GM23248 (cell line): ENCODE measurements at regions not wholly inside any gene's neighbourhood (a gene's known extent, or its start where the extent isn't known, plus 50 kb on each side); places are given as distances from the start of the nearest gene placed in this dataset.
A peak's percentile ranks its signal among the peaks of the same experiment; 100 is the strongest.

ENCODE experiments used
- DNase-seq: peaks from one replicate; pipeline ENCODE4 v3.0.0-alpha.2; 2015
- H2AFZ ChIP-seq: fragments of 200-600 bp; sonication (generic); 2 replicates; pipeline ENCODE4 v1.6.1; 2016; ENCODE audit warnings: antibody characterized with exemption
- H3F3A ChIP-seq: fragments of 200-600 bp; sonication (generic); 2 replicates; pipeline ENCODE4 v1.6.1; 2016; ENCODE audit warnings: mild to moderate bottlenecking, antibody characterized with exemption, mixed run types; ENCODE audit not compliant: insufficient read depth
- H3K27ac ChIP-seq: fragments of 200-600 bp; sonication (generic); 2 replicates; pipeline ENCODE4 v1.5.1; 2016; ENCODE audit warnings: mild to moderate bottlenecking
- H3K27me3 ChIP-seq: fragments of 200-600 bp; sonication (generic); replicated peaks from 2 replicates; pipeline ENCODE4 v1.6.1; 2016; ENCODE audit warnings: mild to moderate bottlenecking; ENCODE audit not compliant: insufficient read depth
- H3K36me3 ChIP-seq: fragments of 200-600 bp; sonication (generic); 2 replicates; pipeline ENCODE4 v1.6.1; 2016; ENCODE audit warnings: low read depth, mild to moderate bottlenecking
- H3K4me1 ChIP-seq: fragments of 200-600 bp; sonication (generic); 2 replicates; pipeline ENCODE4 v1.6.1; 2016; ENCODE audit warnings: mild to moderate bottlenecking; ENCODE audit not compliant: insufficient read depth
- H3K4me2 ChIP-seq: fragments of 200-600 bp; sonication (generic); one replicate; pipeline ENCODE4 v1.6.1; 2016; ENCODE audit warnings: mild to moderate bottlenecking; ENCODE audit not compliant: unreplicated experiment
- H3K4me3 ChIP-seq: fragments of 200-600 bp; sonication (generic); 2 replicates; pipeline ENCODE4 v1.5.1; 2016; ENCODE audit warnings: mild to moderate bottlenecking
- H3K79me2 ChIP-seq: fragments of 200-600 bp; sonication (generic); 2 replicates; pipeline ENCODE4 v1.6.1; 2016; ENCODE audit warnings: mild to moderate bottlenecking; ENCODE audit not compliant: insufficient read depth
- H3K9ac ChIP-seq: fragments of 200-600 bp; sonication (generic); 2 replicates; pipeline ENCODE4 v1.6.1; 2016; ENCODE audit warnings: mild to moderate bottlenecking
- H3K9me2 ChIP-seq: fragments of 200-600 bp; sonication (generic); 2 replicates; pipeline ENCODE4 v1.6.1; 2016; ENCODE audit warnings: mixed run types, mild to moderate bottlenecking, moderate library complexity; ENCODE audit not compliant: insufficient read depth
- H3K9me3 ChIP-seq: fragments of 200-600 bp; sonication (generic); one replicate; pipeline ENCODE4 v1.6.1; 2017; ENCODE audit warnings: low read depth
- H4K20me1 ChIP-seq: fragments of 200-600 bp; sonication (generic); 2 replicates; pipeline ENCODE4 v1.6.0; 2016; ENCODE audit not compliant: insufficient read depth
- EZH2 ChIP-seq: fragments of 200-600 bp; sonication (generic); IDR thresholded peaks from 2 replicates; pipeline ENCODE4 v1.6.1; 2018; ENCODE audit warnings: antibody characterized with exemption, mild to moderate bottlenecking; ENCODE audit not compliant: insufficient read depth, poor library complexity, severe bottlenecking
- EZH2phosphoT487 ChIP-seq: fragments of 200-600 bp; sonication (generic); IDR thresholded peaks from 2 replicates; pipeline ENCODE4 v1.6.1; 2018; ENCODE audit warnings: antibody characterized with exemption, moderate library complexity, mild to moderate bottlenecking, low read depth; ENCODE audit not compliant: insufficient read depth
- WGBS, 2 experiments: methylation state at CpG; one replicate each; pipeline ENCODE4 v1.1.6; 2015 to 2017; ENCODE audit warnings: low lambda C conversion rate in 2 of 2, low coverage in 1 of 2; ENCODE audit errors: missing lambda C conversion rate in 2 of 2; 5-methylcytosine and 5-hydroxymethylcytosine counted together
- in situ Hi-C: fragments of 300-500 bp; cut with MboI; formaldehyde crosslinking; loops from 2 replicates; pipeline ENCODE4 v1.15.0; 2020

DNA sequence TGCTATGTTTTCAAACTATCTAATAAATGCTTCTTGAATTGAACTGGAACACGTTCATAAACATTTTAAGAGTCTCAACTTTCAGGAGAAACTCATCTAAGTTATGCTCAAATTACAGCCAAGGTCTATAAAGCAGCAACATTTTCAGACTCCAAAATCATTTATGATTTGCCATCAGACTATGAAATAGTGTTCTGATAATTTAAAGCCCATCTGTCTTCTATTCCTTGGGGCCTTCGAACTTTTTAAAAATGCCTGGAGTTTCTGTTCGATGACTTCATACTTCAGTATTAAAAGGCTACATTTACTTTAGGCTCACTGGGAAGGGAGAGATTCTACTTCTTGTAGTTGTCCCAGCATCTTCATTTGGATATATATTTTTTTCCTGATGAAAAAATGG, 73.6 kb upstream of the NXPH2 start:
- Histone ChIP-seq H3F3A (no peaks in the 10 kb centered on the region), H3K4me1 (no peaks in the 10 kb centered on the region), H3K9me3 (no peaks in the 10 kb centered on the region), H3K36me3 (no peaks in the 10 kb centered on the region), H3K79me2 (no peaks in the 10 kb centered on the region), H4K20me1 (no peaks in the 10 kb centered on the region), H3K4me3 (no peak overlapping the region), H3K27me3 (no peaks in the 10 kb centered on the region), H3K9ac (no peak overlapping the region), H3K4me2 (no peak overlapping the region), H3K9me2 (no peaks in the 10 kb centered on the region), H3K27ac (no peak overlapping the region), H2AFZ (no peak overlapping the region)
- DNase-seq, result no peak
- in situ Hi-C loops, result no loop called here
- TF ChIP-seq EZH2phosphoT487, result no peak
- TF ChIP-seq EZH2, result no peak
- 3% methylated on average over 3 of the region's 3 CpGs for WGBS, 2 experiments

DNA sequence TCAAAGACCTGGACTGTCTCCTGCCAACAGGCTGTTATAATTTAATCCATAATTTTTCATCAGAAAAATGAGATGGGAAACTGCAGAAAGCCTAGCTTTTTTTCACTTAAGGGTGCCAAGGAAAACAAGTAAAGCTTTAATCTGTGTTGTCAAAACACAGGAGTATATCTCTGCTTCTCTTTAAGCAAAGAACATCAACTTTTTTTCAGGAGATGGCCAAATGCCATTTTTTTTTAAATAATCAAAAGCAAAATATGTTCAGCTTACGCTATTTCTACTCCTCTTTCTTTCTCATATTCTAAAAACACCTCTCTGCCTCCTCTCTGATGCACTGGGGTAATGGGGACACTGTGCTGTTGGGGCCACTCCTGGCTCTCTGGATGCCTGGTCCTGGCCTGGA, 73.1 kb upstream of the NXPH2 start:
- in situ Hi-C loops, result no loop called here
- Histone ChIP-seq H4K20me1 (no peaks in the 10 kb centered on the region), H3F3A (no peaks in the 10 kb centered on the region), H3K4me3 (no peak overlapping the region), H3K36me3 (no peaks in the 10 kb centered on the region), H2AFZ (no peak overlapping the region), H3K9me3 (no peaks in the 10 kb centered on the region), H3K9me2 (no peaks in the 10 kb centered on the region), H3K27ac (no peak overlapping the region), H3K9ac (no peak overlapping the region), H3K79me2 (no peaks in the 10 kb centered on the region), H3K4me1 (no peaks in the 10 kb centered on the region), H3K27me3 (no peaks in the 10 kb centered on the region), H3K4me2 (no peak overlapping the region)
- WGBS, 2 experiments, result 12 to 27% methylated on average over 1 of the region's 1 CpG
- TF ChIP-seq EZH2phosphoT487 (no peak), EZH2 (no peak)
- DNase-seq, result no peak

DNA sequence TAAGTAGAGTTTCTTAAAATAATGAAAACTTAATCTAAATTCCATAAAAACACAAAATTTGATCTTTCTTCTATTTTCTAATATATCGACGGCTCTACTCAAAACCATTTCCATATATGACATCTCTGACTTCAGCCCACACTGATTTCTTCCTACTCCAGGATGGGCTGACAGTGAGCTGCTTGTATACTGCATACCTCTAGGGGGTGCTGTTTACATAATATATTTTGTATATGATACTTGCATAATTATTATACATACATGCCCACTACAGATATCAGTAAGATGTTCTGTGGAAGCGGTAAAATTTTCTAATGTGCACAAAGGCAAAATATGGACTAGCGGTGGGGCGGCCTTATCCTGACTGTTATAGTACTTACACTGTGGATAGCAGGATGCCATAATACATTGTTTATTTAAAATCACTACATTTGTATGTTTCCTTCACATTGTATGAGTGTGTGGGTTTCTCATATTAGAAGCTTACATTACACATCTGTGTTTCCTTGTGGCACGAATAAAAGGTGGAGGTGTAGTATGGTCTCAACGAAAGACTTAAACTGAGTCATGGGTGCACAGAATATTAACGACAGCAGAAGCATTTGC, 66.1 kb upstream of the NXPH2 start:
- Histone ChIP-seq H3K4me3 (no peak overlapping the region), H3K4me2 (no peak overlapping the region), H3K9me3 (no peaks in the 10 kb centered on the region), H3F3A (no peaks in the 10 kb centered on the region), H3K9ac (no peak overlapping the region), H3K9me2 (no peaks in the 10 kb centered on the region), H2AFZ (no peak overlapping the region), H3K27ac (no peak overlapping the region), H3K36me3 (no peaks in the 10 kb centered on the region), H3K27me3 (no peaks in the 10 kb centered on the region), H3K79me2 (no peaks in the 10 kb centered on the region), H3K4me1 (no peaks in the 10 kb centered on the region), H4K20me1 (no peaks in the 10 kb centered on the region)
- no peak for TF ChIP-seq EZH2
- TF ChIP-seq EZH2phosphoT487, result no peak
- 47% methylated on average over 8 of the region's 8 CpGs for WGBS, 2 experiments
- DNase-seq, result peak; percentile 57
- in situ Hi-C loops, result no loop called here

DNA sequence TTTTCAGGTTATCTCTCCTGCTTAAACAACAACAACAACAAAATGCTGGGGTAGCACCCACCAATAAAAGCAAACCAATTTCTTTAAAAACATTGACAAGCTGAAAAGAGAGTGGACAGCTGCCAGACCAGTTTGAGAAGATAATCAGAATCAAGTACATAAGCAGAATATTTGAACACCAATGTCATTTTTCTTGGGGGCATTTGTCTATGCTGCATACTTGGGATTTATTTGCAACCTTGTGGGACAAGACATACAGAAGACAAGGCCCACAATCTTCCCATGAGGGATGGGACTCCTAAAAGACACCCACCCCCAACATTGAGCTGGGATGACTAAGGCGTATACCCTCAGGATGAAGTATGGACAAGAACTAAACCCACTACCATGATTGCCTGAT, 62.2 kb upstream of the NXPH2 start:
- H4K20me1 ChIP-seq, result no peaks in the 10 kb centered on the region
- H3K27ac ChIP-seq, result no peak overlapping the region
- H3K79me2 ChIP-seq, result no peaks in the 10 kb centered on the region
- in situ Hi-C loops, result no loop called here
- H3K36me3 ChIP-seq, result no peaks in the 10 kb centered on the region
- no peaks in the 10 kb centered on the region for H3K9me3 ChIP-seq
- H3K27me3 ChIP-seq, result no peaks in the 10 kb centered on the region
- H3K4me3 ChIP-seq, result no peak overlapping the region
- 60 to 63% methylated on average over 1 of the region's 1 CpG for WGBS, 2 experiments
- no peaks in the 10 kb centered on the region for H3F3A ChIP-seq
- no peak for TF ChIP-seq EZH2
- H3K9me2 ChIP-seq, result no peaks in the 10 kb centered on the region
- H2AFZ ChIP-seq, result no peak overlapping the region
- H3K4me2 ChIP-seq, result no peak overlapping the region
- H3K9ac ChIP-seq, result no peak overlapping the region
- DNase-seq, result no peak
- no peaks in the 10 kb centered on the region for H3K4me1 ChIP-seq

DNA sequence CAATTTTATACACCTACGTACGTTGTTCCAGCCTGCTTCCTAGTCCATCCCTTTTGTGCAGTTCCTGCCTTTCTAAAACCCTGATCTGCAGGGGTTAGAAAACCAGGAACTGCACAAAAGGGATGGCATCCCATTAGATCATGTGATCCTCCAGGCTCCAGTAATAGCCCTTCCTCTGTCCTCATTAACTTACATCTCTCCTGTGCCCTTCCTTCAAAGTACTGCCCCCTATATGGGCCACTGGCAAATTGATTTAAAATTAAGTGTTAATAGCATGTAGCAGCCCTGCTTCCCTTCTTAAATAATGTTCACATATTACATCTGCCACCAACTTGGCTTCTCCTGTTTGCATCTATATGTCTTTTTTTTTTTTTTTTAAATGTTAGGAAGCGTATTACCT, 61.3 kb upstream of the NXPH2 start:
- DNase-seq, result no peak
- Histone ChIP-seq H3K4me2 (no peak overlapping the region), H4K20me1 (no peaks in the 10 kb centered on the region), H3K36me3 (no peaks in the 10 kb centered on the region), H3K9ac (no peak overlapping the region), H3K9me2 (no peaks in the 10 kb centered on the region), H3K79me2 (no peaks in the 10 kb centered on the region), H3K27ac (no peak overlapping the region), H3F3A (no peaks in the 10 kb centered on the region), H3K27me3 (no peaks in the 10 kb centered on the region), H2AFZ (no peak overlapping the region), H3K4me1 (no peaks in the 10 kb centered on the region), H3K9me3 (no peaks in the 10 kb centered on the region), H3K4me3 (no peak overlapping the region)
- in situ Hi-C loops, result no loop called here
- TF ChIP-seq EZH2, result no peak
- no peak for TF ChIP-seq EZH2phosphoT487
- WGBS, 2 experiments, result 65 to 69% methylated on average over 3 of the region's 3 CpGs
